HL-60 (cell line): ENCODE measurements at regions not wholly inside any gene's neighbourhood (a gene's known extent, or its start where the extent isn't known, plus 50 kb on each side); places are given as distances from the start of the nearest gene placed in this dataset.

Experiments used
- DNase-seq, 2 experiments: peaks; one replicate each; pipeline ENCODE4 v3.0.0-alpha.2; 2010 to 2020; ENCODE audit warnings: low read depth in 1 of 2, low spot score in 1 of 2
- H3K27ac ChIP-seq: fragments of 250-450 bp; sonication (Bioruptor Pico); replicated peaks from 2 replicates; pipeline ENCODE4 v1.5.1; 2020; ENCODE audit warnings: mild to moderate bottlenecking, moderate library complexity
- H3K27me3 ChIP-seq: fragments of 250-450 bp; sonication (Bioruptor Pico); 2 replicates; pipeline ENCODE4 v1.5.1; 2021; ENCODE audit warnings: mild to moderate bottlenecking, moderate library complexity; ENCODE audit not compliant: insufficient read depth, poor library complexity, severe bottlenecking
- H3K4me3 ChIP-seq: replicated peaks from 2 replicates; pipeline ENCODE4 v1.5.1; 2011; ENCODE audit warnings: mild to moderate bottlenecking, control low read depth, low read length; ENCODE audit not compliant: insufficient read depth
- CTCF ChIP-seq: IDR thresholded peaks from one replicate; pipeline ENCODE4 v1.5.1; 2011; ENCODE audit warnings: low read length, control low read depth, inconsistent platforms; ENCODE audit not compliant: insufficient read depth
- GABPA ChIP-seq: IDR thresholded peaks from 2 replicates; pipeline ENCODE4 v1.6.1; 2012; ENCODE audit warnings: low read depth
- POLR2AphosphoS5 ChIP-seq: IDR thresholded peaks from 2 replicates; pipeline ENCODE4 v1.6.1; 2012; ENCODE audit warnings: low read depth
- REST ChIP-seq: IDR thresholded peaks from 2 replicates; pipeline ENCODE4 v1.6.1; 2012; ENCODE audit warnings: low read depth; ENCODE audit not compliant: insufficient replicate concordance
- SPI1 ChIP-seq: IDR thresholded peaks from 2 replicates; pipeline ENCODE4 v1.6.1; 2012; ENCODE audit warnings: low read depth, mild to moderate bottlenecking, borderline replicate concordance

- Histone ChIP-seq H3K27ac (no peak overlapping the region), H3K4me3 (no peak overlapping the region), H3K27me3 (no peaks in the 10 kb centered on the region)
- TF ChIP-seq SPI1 (no peak), POLR2AphosphoS5 (no peak), REST (no peak)
- DNase-seq = no peak
These were observed 329.6 kb downstream of the GABRB2 start for GRCh38 chr5:161216877-161217276.

- H3K27ac ChIP-seq = no peak overlapping the region
- TF ChIP-seq CTCF (no peak), SPI1 (no peak), POLR2AphosphoS5 (no peak), GABPA (no peak), REST (no peak)
- no peak overlapping the region for H3K4me3 ChIP-seq
- DNase-seq = no peak
- no peaks in the 10 kb centered on the region for H3K27me3 ChIP-seq
These were observed 334.3 kb downstream of the GABRB2 start for GRCh38 chr5:161212123-161212712.

GRCh38 chr5:161201558-161201957, 345.0 kb downstream of the GABRB2 start:
- no peak for DNase-seq
- H3K27ac ChIP-seq = no peak overlapping the region
- no peak overlapping the region for H3K4me3 ChIP-seq
- no peaks in the 10 kb centered on the region for H3K27me3 ChIP-seq
- no peak for TF ChIP-seq SPI1
- no peak for TF ChIP-seq GABPA
- no peak for TF ChIP-seq REST
- TF ChIP-seq CTCF = no peak
- TF ChIP-seq POLR2AphosphoS5 = no peak
